AG10803 (cell line): ENCODE measurements at regions not wholly inside any gene's neighbourhood (a gene's known extent, or its start where the extent isn't known, plus 50 kb on each side); places are given as distances from the start of the nearest gene placed in this dataset.

Source experiments
- DNase-seq: peaks from one replicate; pipeline ENCODE4 v3.0.0; 2010; ENCODE audit warnings: low read depth
- H3K4me3 ChIP-seq: 2 replicates; pipeline ENCODE4 v1.5.1; 2011; ENCODE audit warnings: mild to moderate bottlenecking, low read length, control low read depth
- CTCF ChIP-seq: conservative IDR thresholded peaks from 2 replicates; pipeline ENCODE4 v1.5.1; 2011; ENCODE audit warnings: mild to moderate bottlenecking, low read length, control low read depth, inconsistent platforms

- TF ChIP-seq CTCF = no peak
- no peak for DNase-seq
- no peak overlapping the region for H3K4me3 ChIP-seq
Measured at GRCh38 chr6:169069356-169069755, 184.3 kb downstream of the THBS2 start.

GRCh38 chr6:169064194-169064593 lies 189.5 kb downstream of the THBS2 start:
- H3K4me3 ChIP-seq = no peak overlapping the region
- no peak for DNase-seq
- TF ChIP-seq CTCF = no peak

- no peak overlapping the region for H3K4me3 ChIP-seq
- TF ChIP-seq CTCF = no peak
- DNase-seq = no peak
Measured at GRCh38 chr6:169062272-169062671, 191.4 kb downstream of the THBS2 start.

GRCh38 chr6:169058634-169059033 lies 195.0 kb downstream of the THBS2 start:
- TF ChIP-seq CTCF = no peak
- no peak overlapping the region for H3K4me3 ChIP-seq
- no peak for DNase-seq

- no peak for TF ChIP-seq CTCF
- no peak for DNase-seq
- no peak overlapping the region for H3K4me3 ChIP-seq
Measured at GRCh38 chr6:169052462-169052861, 201.2 kb downstream of the THBS2 start.

GRCh38 chr6:169051371-169051770 lies 202.3 kb downstream of the THBS2 start:
- no peak for DNase-seq
- H3K4me3 ChIP-seq = no peak overlapping the region
- no peak for TF ChIP-seq CTCF

- no peak overlapping the region for H3K4me3 ChIP-seq
- DNase-seq = peak; percentile 31
- no peak for TF ChIP-seq CTCF
Measured at GRCh38 chr6:169048865-169049205, 204.8 kb downstream of the THBS2 start.
